ENCODE measurements at regions not wholly inside any gene's neighbourhood (a gene's known extent, or its start where the extent isn't known, plus 50 kb on each side); places are given as distances from the start of the nearest gene placed in this dataset.

DNA sequence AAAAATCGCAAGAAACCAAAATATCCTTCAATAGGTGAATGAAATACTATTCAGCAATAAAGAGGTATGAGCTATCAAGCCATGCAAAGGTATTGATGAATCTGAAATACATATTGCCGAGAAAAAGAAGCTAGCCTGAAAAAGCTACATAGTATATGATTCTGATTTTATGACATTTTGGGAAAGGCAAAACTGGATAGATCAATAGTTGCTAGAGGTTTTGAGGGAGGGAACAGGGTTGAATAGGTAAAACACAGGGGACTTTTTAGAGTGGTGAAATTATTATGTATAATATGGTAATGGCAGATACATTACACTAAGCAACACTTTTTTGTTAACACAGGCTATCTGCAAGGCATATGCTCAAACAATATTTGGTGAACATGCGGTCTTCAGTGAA lies 327.6 kb upstream of the ADAMTSL1 start (continued):
- TF ChIP-seq, protein P1, sequence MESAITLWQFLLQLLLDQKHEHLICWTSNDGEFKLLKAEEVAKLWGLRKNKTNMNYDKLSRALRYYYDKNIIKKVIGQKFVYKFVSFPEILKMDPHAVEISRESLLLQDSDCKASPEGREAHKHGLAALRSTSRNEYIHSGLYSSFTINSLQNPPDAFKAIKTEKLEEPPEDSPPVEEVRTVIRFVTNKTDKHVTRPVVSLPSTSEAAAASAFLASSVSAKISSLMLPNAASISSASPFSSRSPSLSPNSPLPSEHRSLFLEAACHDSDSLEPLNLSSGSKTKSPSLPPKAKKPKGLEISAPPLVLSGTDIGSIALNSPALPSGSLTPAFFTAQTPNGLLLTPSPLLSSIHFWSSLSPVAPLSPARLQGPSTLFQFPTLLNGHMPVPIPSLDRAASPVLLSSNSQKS (CRISPR knock-in tag; IDR thresholded peaks at IDR 0.05) = no peak
- TF ChIP-seq ZNF764 (CRISPR knock-in tag; IDR thresholded peaks at IDR 0.05; ENCODE audit: low read depth) = no peak
- TF ChIP-seq RNF2 (IDR thresholded peaks at IDR 0.05) = no peak
- no peak for TF ChIP-seq ZC3H8 (IDR thresholded peaks at IDR 0.05)
- TF ChIP-seq, protein P2, sequence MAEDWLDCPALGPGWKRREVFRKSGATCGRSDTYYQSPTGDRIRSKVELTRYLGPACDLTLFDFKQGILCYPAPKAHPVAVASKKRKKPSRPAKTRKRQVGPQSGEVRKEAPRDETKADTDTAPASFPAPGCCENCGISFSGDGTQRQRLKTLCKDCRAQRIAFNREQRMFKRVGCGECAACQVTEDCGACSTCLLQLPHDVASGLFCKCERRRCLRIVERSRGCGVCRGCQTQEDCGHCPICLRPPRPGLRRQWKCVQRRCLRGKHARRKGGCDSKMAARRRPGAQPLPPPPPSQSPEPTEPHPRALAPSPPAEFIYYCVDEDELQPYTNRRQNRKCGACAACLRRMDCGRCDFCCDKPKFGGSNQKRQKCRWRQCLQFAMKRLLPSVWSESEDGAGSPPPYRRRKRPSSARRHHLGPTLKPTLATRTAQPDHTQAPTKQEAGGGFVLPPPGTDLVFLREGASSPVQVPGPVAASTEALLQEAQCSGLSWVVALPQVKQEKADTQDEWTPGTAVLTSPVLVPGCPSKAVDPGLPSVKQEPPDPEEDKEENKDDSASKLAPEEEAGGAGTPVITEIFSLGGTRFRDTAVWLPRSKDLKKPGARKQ (CRISPR knock-in tag; IDR thresholded peaks at IDR 0.05) = no peak
- no peak for TF ChIP-seq HNRNPL (IDR thresholded peaks at IDR 0.05; ENCODE audit: low read depth, low read length)
- no peak for TF ChIP-seq USF2 (CRISPR knock-in tag; IDR thresholded peaks at IDR 0.05)
- TF ChIP-seq ARNT (IDR thresholded peaks at IDR 0.05) = no peak
- TF ChIP-seq ZNF644 (tag; IDR thresholded peaks at IDR 0.05; ENCODE audit: low read depth) = no peak
- TF ChIP-seq JUN (IDR thresholded peaks at IDR 0.05; ENCODE audit: borderline replicate concordance, low read depth, low read length) = no peak
- no peak for TF ChIP-seq JUN (CRISPR knock-in tag; IDR thresholded peaks at IDR 0.05; ENCODE audit: borderline replicate concordance)
- no peak for TF ChIP-seq ZNF696 (CRISPR knock-in tag; conservative IDR thresholded peaks at IDR 0.05)
- no peak for TF ChIP-seq XRCC4 (IDR thresholded peaks at IDR 0.05; ENCODE audit: extremely low read depth, insufficient read depth, insufficient read length)

Data from K562 (cell line).